Muscle layer of colon (tissue), 2 donors: ENCODE measurements at regions not wholly inside any gene's neighbourhood (a gene's known extent, or its start where the extent isn't known, plus 50 kb on each side); places are given as distances from the start of the nearest gene placed in this dataset.

ENCODE experiments used
- H3K27ac ChIP-seq: one replicate; pipeline ENCODE4 v1.7.0; 2013; ENCODE audit warnings: low read depth, mild to moderate bottlenecking, low read length, moderate library complexity
- H3K27me3 ChIP-seq, 2 donors: one replicate each; pipeline ENCODE4 v1.7.0; 2013; ENCODE audit warnings: low read length in 2 of 2, mild to moderate bottlenecking in 2 of 2; ENCODE audit not compliant: insufficient read depth in 2 of 2, control insufficient read depth in 1 of 2
- H3K36me3 ChIP-seq: one replicate; pipeline ENCODE4 v1.7.0; 2013; ENCODE audit warnings: mild to moderate bottlenecking, low read length; ENCODE audit not compliant: insufficient read depth
- H3K4me1 ChIP-seq: one replicate; pipeline ENCODE4 v1.7.0; 2013; ENCODE audit warnings: mild to moderate bottlenecking, low read length; ENCODE audit not compliant: insufficient read depth
- H3K4me3 ChIP-seq, 2 donors: one replicate each; pipeline ENCODE4 v1.7.0; 2013; ENCODE audit warnings: low read length in 2 of 2, low read depth in 1 of 2, mild to moderate bottlenecking in 1 of 2, moderate library complexity in 1 of 2
- H3K9ac ChIP-seq: one replicate; pipeline ENCODE4 v1.7.0; 2013; ENCODE audit warnings: low read length
- H3K9me3 ChIP-seq: one replicate; pipeline ENCODE4 v1.7.0; 2013; ENCODE audit warnings: mild to moderate bottlenecking, low read length
- donor health status: abdominal sarcoma.
- donor health status: Adenocarcinoma of cecum.

- no peak overlapping the region for H3K9ac ChIP-seq
- H3K27ac ChIP-seq: no peak overlapping the region
- peaks cover 6 to 11% of the 10 kb centered on the region in 2 donors for H3K27me3 ChIP-seq
These were observed 191.6 kb downstream of the LSM5 start for GRCh38 chr7:32298408-32299132.

GRCh38 chr7:32293833-32294232, 196.3 kb downstream of the LSM5 start:
- H3K9me3 ChIP-seq: no peaks in the 10 kb centered on the region
- H3K9ac ChIP-seq: no peak overlapping the region
- no peaks in the 10 kb centered on the region for H3K36me3 ChIP-seq
- H3K4me3 ChIP-seq: no peak overlapping the region
- H3K27me3 ChIP-seq: peaks cover 0 to 8% of the 10 kb centered on the region in 2 donors
- H3K27ac ChIP-seq: no peak overlapping the region
- H3K4me1 ChIP-seq: no peaks in the 10 kb centered on the region

More at GRCh38 chr7:32298408-32299132, 191.6 kb downstream of the LSM5 start:
- H3K36me3 ChIP-seq: no peaks in the 10 kb centered on the region
- H3K4me3 ChIP-seq: peak overlapping the region; percentile 30 to 43
- H3K4me1 ChIP-seq: no peaks in the 10 kb centered on the region
- H3K9me3 ChIP-seq: no peaks in the 10 kb centered on the region

GRCh38 chr7:32289651-32290414, 200.3 kb downstream of the LSM5 start:
- no peaks in the 10 kb centered on the region for H3K36me3 ChIP-seq
- H3K4me3 ChIP-seq: no peak overlapping the region
- no peak overlapping the region for H3K27ac ChIP-seq
- H3K9me3 ChIP-seq: no peaks in the 10 kb centered on the region
- H3K9ac ChIP-seq: no peak overlapping the region
- no peaks in the 10 kb centered on the region for H3K27me3 ChIP-seq
- H3K4me1 ChIP-seq: no peaks in the 10 kb centered on the region

- no peak overlapping the region for H3K4me3 ChIP-seq
- H3K36me3 ChIP-seq: no peaks in the 10 kb centered on the region
- H3K9me3 ChIP-seq: no peaks in the 10 kb centered on the region
- no peak overlapping the region for H3K9ac ChIP-seq
- H3K4me1 ChIP-seq: no peaks in the 10 kb centered on the region
- no peaks in the 10 kb centered on the region for H3K27me3 ChIP-seq
- no peak overlapping the region for H3K27ac ChIP-seq
These were observed 204.5 kb downstream of the LSM5 start for GRCh38 chr7:32285698-32286097.

- Histone ChIP-seq H3K4me3 (no peak overlapping the region), H3K27me3 (no peaks in the 10 kb centered on the region)
These were observed 206.6 kb downstream of the LSM5 start for GRCh38 chr7:32283546-32283945.

GRCh38 chr7:32279500-32279899, 209.3 kb upstream of the PDE1C start:
- Histone ChIP-seq H3K9me3 (no peaks in the 10 kb centered on the region), H3K4me1 (no peaks in the 10 kb centered on the region), H3K9ac (no peak overlapping the region), H3K27me3 (no peaks in the 10 kb centered on the region), H3K36me3 (no peaks in the 10 kb centered on the region), H3K27ac (no peak overlapping the region), H3K4me3 (no peak overlapping the region)

More at GRCh38 chr7:32283546-32283945, 206.6 kb downstream of the LSM5 start:
- H3K9me3 ChIP-seq: no peaks in the 10 kb centered on the region
- H3K36me3 ChIP-seq: no peaks in the 10 kb centered on the region
- no peak overlapping the region for H3K9ac ChIP-seq
- no peaks in the 10 kb centered on the region for H3K4me1 ChIP-seq
- H3K27ac ChIP-seq: no peak overlapping the region

GRCh38 chr7:32275216-32276009, 205.2 kb upstream of the PDE1C start:
- Histone ChIP-seq H3K27me3 (no peaks in the 10 kb centered on the region), H3K4me1 (no peaks in the 10 kb centered on the region), H3K4me3 (no peak overlapping the region), H3K27ac (no peak overlapping the region), H3K9ac (no peak overlapping the region), H3K36me3 (no peaks in the 10 kb centered on the region), H3K9me3 (no peaks in the 10 kb centered on the region)

GRCh38 chr7:32273297-32273696, 203.1 kb upstream of the PDE1C start:
- no peak overlapping the region for H3K4me3 ChIP-seq
- H3K4me1 ChIP-seq: no peaks in the 10 kb centered on the region
- H3K36me3 ChIP-seq: no peaks in the 10 kb centered on the region
- H3K27ac ChIP-seq: no peak overlapping the region
- no peaks in the 10 kb centered on the region for H3K27me3 ChIP-seq
- H3K9me3 ChIP-seq: no peaks in the 10 kb centered on the region
- H3K9ac ChIP-seq: no peak overlapping the region

GRCh38 chr7:32266932-32267475, 196.8 kb upstream of the PDE1C start:
- no peaks in the 10 kb centered on the region for H3K36me3 ChIP-seq
- no peak overlapping the region for H3K27ac ChIP-seq
- H3K4me1 ChIP-seq: no peaks in the 10 kb centered on the region
- no peaks in the 10 kb centered on the region for H3K9me3 ChIP-seq
- H3K4me3 ChIP-seq: no peak overlapping the region
- H3K27me3 ChIP-seq: no peaks in the 10 kb centered on the region
- H3K9ac ChIP-seq: no peak overlapping the region

- Histone ChIP-seq H3K27me3 (no peaks in the 10 kb centered on the region), H3K27ac (no peak overlapping the region), H3K9me3 (no peaks in the 10 kb centered on the region), H3K4me3 (no peak overlapping the region), H3K9ac (no peak overlapping the region), H3K36me3 (no peaks in the 10 kb centered on the region), H3K4me1 (no peaks in the 10 kb centered on the region)
These were observed 194.6 kb upstream of the PDE1C start for GRCh38 chr7:32264702-32265284.

- H3K27ac ChIP-seq: no peak overlapping the region
These were observed 193.4 kb upstream of the PDE1C start for GRCh38 chr7:32263611-32264010.

More at GRCh38 chr7:32263611-32264010, 193.4 kb upstream of the PDE1C start:
- Histone ChIP-seq H3K9ac (no peak overlapping the region), H3K4me1 (no peaks in the 10 kb centered on the region), H3K9me3 (no peaks in the 10 kb centered on the region), H3K4me3 (no peak overlapping the region), H3K36me3 (no peaks in the 10 kb centered on the region), H3K27me3 (no peaks in the 10 kb centered on the region)
